ENCODE measurements at regions not wholly inside any gene's neighbourhood (a gene's known extent, or its start where the extent isn't known, plus 50 kb on each side); places are given as distances from the start of the nearest gene placed in this dataset.

DNA sequence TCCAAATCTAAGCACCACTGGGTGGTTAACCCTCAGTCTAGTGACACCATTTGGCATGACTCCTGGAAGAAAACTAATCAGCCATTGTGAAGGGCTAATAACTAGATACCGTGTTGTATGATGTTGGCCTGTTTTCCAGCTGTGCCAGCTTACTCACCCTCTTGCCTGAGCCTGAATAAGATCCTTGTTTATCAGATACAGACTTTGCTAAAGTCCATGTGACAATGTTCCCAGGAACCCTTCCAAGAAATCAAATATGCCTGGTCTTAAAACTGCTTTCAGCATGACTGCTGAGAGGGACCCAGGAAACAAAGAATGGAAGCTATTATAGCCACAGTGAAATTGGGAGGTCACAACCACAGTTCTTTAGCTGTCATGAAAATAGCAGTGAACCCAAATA is 640.8 kb upstream of the INTU start:
- Mint-ChIP-seq H3K9me3 (peaks cover 9% of the 10 kb centered on the region), H3K36me3 (ENCODE audit: low read depth) (peaks cover under 1% of the 10 kb centered on the region), H3K27me3 (ENCODE audit: low read depth) (no peaks in the 10 kb centered on the region), H3K27ac (ENCODE audit: unreplicated experiment) (peak overlapping the region; percentile 20), H3K4me3 (no peak overlapping the region), H3K4me1 (peaks cover 21% of the 10 kb centered on the region)
- DNase-seq (ENCODE audit: low read depth, low spot score) = no peak
- TF ChIP-seq, protein P1, sequence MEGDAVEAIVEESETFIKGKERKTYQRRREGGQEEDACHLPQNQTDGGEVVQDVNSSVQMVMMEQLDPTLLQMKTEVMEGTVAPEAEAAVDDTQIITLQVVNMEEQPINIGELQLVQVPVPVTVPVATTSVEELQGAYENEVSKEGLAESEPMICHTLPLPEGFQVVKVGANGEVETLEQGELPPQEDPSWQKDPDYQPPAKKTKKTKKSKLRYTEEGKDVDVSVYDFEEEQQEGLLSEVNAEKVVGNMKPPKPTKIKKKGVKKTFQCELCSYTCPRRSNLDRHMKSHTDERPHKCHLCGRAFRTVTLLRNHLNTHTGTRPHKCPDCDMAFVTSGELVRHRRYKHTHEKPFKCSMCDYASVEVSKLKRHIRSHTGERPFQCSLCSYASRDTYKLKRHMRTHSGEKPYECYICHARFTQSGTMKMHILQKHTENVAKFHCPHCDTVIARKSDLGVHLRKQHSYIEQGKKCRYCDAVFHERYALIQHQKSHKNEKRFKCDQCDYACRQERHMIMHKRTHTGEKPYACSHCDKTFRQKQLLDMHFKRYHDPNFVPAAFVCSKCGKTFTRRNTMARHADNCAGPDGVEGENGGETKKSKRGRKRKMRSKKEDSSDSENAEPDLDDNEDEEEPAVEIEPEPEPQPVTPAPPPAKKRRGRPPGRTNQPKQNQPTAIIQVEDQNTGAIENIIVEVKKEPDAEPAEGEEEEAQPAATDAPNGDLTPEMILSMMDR (conservative IDR thresholded peaks at IDR 0.05) = no peak

DNA sequence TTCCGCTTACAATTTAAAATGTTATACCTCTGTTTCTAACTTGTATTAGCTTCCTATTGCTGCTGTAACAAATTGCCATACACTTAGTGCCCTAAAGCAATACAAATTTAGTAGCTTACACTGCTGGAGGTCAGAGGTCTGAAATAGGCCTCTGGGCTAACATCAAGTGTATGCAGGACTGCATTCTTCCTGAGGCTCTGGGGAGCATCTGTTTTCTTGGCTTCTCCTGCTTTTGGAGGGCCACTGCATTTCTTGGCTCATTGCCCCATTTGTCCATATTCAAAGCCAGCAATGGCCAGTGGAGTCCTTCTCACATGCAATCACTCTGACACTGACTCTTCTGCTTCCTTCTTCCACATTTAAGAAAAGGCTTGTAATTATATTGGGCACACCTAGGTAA is 639.8 kb upstream of the INTU start:
- H3K4me3 Mint-ChIP-seq = no peak overlapping the region
- peaks cover 21% of the 10 kb centered on the region for H3K4me1 Mint-ChIP-seq
- H3K36me3 Mint-ChIP-seq (ENCODE audit: low read depth) = no peaks in the 10 kb centered on the region
- no peak for DNase-seq (ENCODE audit: low read depth, low spot score)
- H3K9me3 Mint-ChIP-seq = peaks cover 9% of the 10 kb centered on the region
- TF ChIP-seq, protein P1 (conservative IDR thresholded peaks at IDR 0.05) = no peak
- H3K27me3 Mint-ChIP-seq (ENCODE audit: low read depth) = no peaks in the 10 kb centered on the region
- H3K27ac Mint-ChIP-seq (ENCODE audit: unreplicated experiment) = no peak overlapping the region

DNA sequence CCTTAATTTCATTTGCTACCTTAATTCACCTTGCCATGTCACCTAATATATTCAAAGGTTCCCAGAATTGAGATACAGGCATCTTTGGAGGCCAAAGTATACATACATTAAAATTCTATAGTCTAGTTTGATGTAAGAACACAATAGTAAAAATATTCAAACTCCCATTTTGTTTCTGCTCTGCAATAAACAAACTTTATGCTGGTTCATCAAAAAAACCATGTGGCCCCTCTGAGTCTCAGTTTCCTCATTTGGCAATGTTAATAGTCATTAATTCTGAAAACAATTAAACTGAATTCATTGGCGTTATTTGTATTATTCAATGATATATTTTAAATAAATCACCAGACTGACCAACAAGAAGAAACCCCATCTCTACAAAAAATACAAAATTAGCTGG is 639.4 kb upstream of the INTU start:
- Mint-ChIP-seq H3K36me3 (ENCODE audit: low read depth) (no peaks in the 10 kb centered on the region), H3K27ac (ENCODE audit: unreplicated experiment) (no peak overlapping the region), H3K4me3 (no peak overlapping the region), H3K27me3 (ENCODE audit: low read depth) (no peaks in the 10 kb centered on the region), H3K9me3 (peaks cover 9% of the 10 kb centered on the region), H3K4me1 (peaks cover 21% of the 10 kb centered on the region)
- DNase-seq (ENCODE audit: low read depth, low spot score) = no peak
- TF ChIP-seq, protein P1 (conservative IDR thresholded peaks at IDR 0.05) = no peak

DNA sequence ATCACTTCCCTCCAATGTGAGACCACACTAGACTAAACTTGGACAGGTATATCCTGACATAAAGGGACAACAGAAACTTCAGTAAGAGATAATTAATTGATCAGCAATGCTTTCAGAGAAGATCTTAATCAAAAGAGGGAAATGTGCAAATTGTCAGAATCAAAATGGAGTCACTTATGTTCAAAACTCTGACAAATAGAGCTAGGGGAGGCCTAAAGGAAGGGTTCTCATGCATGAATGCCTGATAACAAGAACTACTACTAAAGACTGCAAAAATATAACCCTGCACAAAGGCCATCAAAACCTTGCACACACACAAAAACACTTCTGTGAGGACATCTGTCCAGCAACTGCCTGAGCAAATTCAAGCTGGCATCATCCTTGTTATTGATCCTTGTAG is 637.5 kb upstream of the INTU start:
- no peak for DNase-seq (ENCODE audit: low read depth, low spot score)
- Mint-ChIP-seq H3K27ac (ENCODE audit: unreplicated experiment) (no peak overlapping the region), H3K4me3 (no peak overlapping the region), H3K4me1 (peaks cover 21% of the 10 kb centered on the region), H3K36me3 (ENCODE audit: low read depth) (no peaks in the 10 kb centered on the region), H3K27me3 (ENCODE audit: low read depth) (no peaks in the 10 kb centered on the region), H3K9me3 (peaks cover 10% of the 10 kb centered on the region)
- TF ChIP-seq, protein P1 (conservative IDR thresholded peaks at IDR 0.05) = no peak

DNA sequence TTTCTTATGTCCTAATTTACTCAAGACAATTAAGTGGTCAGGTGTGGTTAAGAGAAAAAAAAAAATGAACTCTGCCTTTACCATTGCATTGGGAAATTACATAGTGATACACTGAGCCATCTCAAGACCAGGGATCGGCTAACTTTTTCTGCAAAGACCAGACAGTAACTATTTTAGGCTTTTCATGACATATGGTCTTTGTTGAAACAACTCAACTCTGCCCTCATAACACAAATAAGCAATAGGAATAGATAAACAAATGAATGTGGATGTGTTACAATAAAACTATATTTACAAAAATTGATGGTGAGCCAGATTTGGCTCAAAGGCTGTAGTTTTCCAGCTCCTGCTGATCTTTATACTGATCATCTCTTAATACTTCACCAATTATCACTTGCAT is 632.6 kb upstream of the INTU start:
- Mint-ChIP-seq H3K4me3 (no peak overlapping the region), H3K27ac (ENCODE audit: unreplicated experiment) (no peak overlapping the region), H3K9me3 (peaks cover 6% of the 10 kb centered on the region), H3K4me1 (peaks cover 17% of the 10 kb centered on the region), H3K27me3 (ENCODE audit: low read depth) (no peaks in the 10 kb centered on the region), H3K36me3 (ENCODE audit: low read depth) (no peaks in the 10 kb centered on the region)
- no peak for DNase-seq (ENCODE audit: low read depth, low spot score)
- TF ChIP-seq, protein P1 (conservative IDR thresholded peaks at IDR 0.05) = no peak

DNA sequence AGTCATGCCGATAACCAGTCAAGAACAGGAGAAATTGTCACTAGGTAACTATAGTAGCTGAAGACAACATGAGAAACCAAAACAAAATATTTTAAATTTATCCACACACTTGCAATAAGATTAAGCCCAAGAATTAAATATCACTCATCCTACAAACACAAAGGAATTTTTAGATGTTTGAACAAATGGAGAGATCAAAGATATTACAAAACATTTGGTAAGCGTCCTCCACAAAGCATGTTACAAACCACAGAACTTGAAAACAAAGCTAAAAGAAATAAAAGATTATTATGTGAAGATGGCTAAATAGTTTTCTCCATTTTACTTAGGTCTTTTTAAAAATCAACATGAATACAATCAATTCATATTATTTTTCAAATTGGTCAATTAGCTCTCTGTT is 631.9 kb upstream of the INTU start:
- DNase-seq (ENCODE audit: low read depth, low spot score) = no peak
- no peak overlapping the region for H3K4me3 Mint-ChIP-seq
- H3K9me3 Mint-ChIP-seq = peaks cover 6% of the 10 kb centered on the region
- no peaks in the 10 kb centered on the region for H3K27me3 Mint-ChIP-seq (ENCODE audit: low read depth)
- H3K36me3 Mint-ChIP-seq (ENCODE audit: low read depth) = no peaks in the 10 kb centered on the region
- TF ChIP-seq, protein P1 (conservative IDR thresholded peaks at IDR 0.05) = no peak
- H3K4me1 Mint-ChIP-seq = peaks cover 10% of the 10 kb centered on the region
- no peak overlapping the region for H3K27ac Mint-ChIP-seq (ENCODE audit: unreplicated experiment)

Measured in neural crest cell (in vitro differentiated cells).